Liver (tissue), 3 donors: ENCODE measurements at regions not wholly inside any gene's neighbourhood (a gene's known extent, or its start where the extent isn't known, plus 50 kb on each side); places are given as distances from the start of the nearest gene placed in this dataset.

Experiments used
- CTCF ChIP-seq: fragments of 150-350 bp; IDR thresholded peaks from 2 replicates; pipeline ENCODE4 v1.5.1; 2017; ENCODE audit warnings: improper control_type of control experiment, low read depth, low read length; ENCODE audit not compliant: missing input control
- EGR1 ChIP-seq, 2 donors: IDR thresholded peaks; 2 replicates each; pipeline ENCODE4 v1.6.1; 2016 to 2018; ENCODE audit warnings: antibody characterized with exemption in 2 of 2, low read depth in 2 of 2
- JUND ChIP-seq, 2 donors: IDR thresholded peaks; 2 replicates each; pipeline ENCODE4 v1.6.1; 2016; ENCODE audit warnings: antibody characterized with exemption in 2 of 2
- MAX ChIP-seq: IDR thresholded peaks from 2 replicates; pipeline ENCODE4 v1.6.1; 2016; ENCODE audit warnings: antibody characterized with exemption
- NR2F2 ChIP-seq: IDR thresholded peaks from 2 replicates; pipeline ENCODE4 v1.6.1; 2016; ENCODE audit warnings: antibody characterized with exemption
- REST ChIP-seq: IDR thresholded peaks from 2 replicates; pipeline ENCODE4 v1.6.1; 2016; ENCODE audit warnings: antibody characterized with exemption, mild to moderate bottlenecking
- RXRA ChIP-seq, 2 donors: IDR thresholded peaks; 2 replicates each; pipeline ENCODE4 v1.6.1; 2017 to 2018; ENCODE audit warnings: antibody characterized with exemption in 2 of 2, mild to moderate bottlenecking in 1 of 2
- SP1 ChIP-seq: IDR thresholded peaks from 2 replicates; pipeline ENCODE4 v1.6.1; 2018; ENCODE audit warnings: antibody characterized with exemption, mild to moderate bottlenecking
- TAF1 ChIP-seq: conservative IDR thresholded peaks from 2 replicates; pipeline ENCODE4 v1.6.1; 2016; ENCODE audit warnings: antibody characterized with exemption, mild to moderate bottlenecking
- YY1 ChIP-seq: IDR thresholded peaks from 2 replicates; pipeline ENCODE4 v1.6.1; 2016; ENCODE audit warnings: antibody characterized with exemption, mild to moderate bottlenecking
- donor health status: healthy.
- donor health status: healthy.

GRCh38 chr2:82539280-82539621 is 1919.8 kb downstream of the SUCLG1 start:
- no peak for TF ChIP-seq REST
- no peak for TF ChIP-seq CTCF
- no peak for TF ChIP-seq TAF1
- no peak for TF ChIP-seq YY1
- no peak for TF ChIP-seq MAX
- TF ChIP-seq SP1, result no peak
- TF ChIP-seq EGR1 (IDR thresholded peaks at IDR 0.05; ENCODE audit: low read depth in 2 of 2), result no peak
- no peak for TF ChIP-seq RXRA (IDR thresholded peaks at IDR 0.05)
- no peak for TF ChIP-seq NR2F2
- TF ChIP-seq JUND (IDR thresholded peaks at IDR 0.05), result no peak
